Prostate gland (tissue), 2 donors: ENCODE measurements at regions not wholly inside any gene's neighbourhood (a gene's known extent, or its start where the extent isn't known, plus 50 kb on each side); places are given as distances from the start of the nearest gene placed in this dataset.

Source experiments
- DNase-seq: peaks from one replicate; pipeline ENCODE4 v3.0.0-alpha.2; 2019; ENCODE audit warnings: low spot score
- H3K27ac ChIP-seq, 2 donors: fragments of 200-600 bp; sonication (generic); 2 replicates each; pipeline ENCODE4 v1.5.1; 2017 to 2019
- H3K27me3 ChIP-seq: fragments of 200-600 bp; sonication (generic); replicated peaks from 2 replicates; pipeline ENCODE4 v1.5.1; 2019; ENCODE audit not compliant: insufficient read depth
- H3K36me3 ChIP-seq, 2 donors: fragments of 200-600 bp; sonication (generic); 1 replicate in 1 of 2; 2 replicates in 1 of 2; pipeline versions ENCODE4 v1.5.1 to v1.8.1; 2017 to 2019
- H3K4me1 ChIP-seq: fragments of 200-600 bp; sonication (generic); replicated peaks from 2 replicates; pipeline ENCODE4 v1.5.1; 2019
- H3K4me3 ChIP-seq, 2 donors: fragments of 200-600 bp; sonication (generic); 2 replicates each; pipeline ENCODE4 v1.5.1; 2017 to 2019
- H3K9me3 ChIP-seq: fragments of 200-600 bp; sonication (generic); 2 replicates; pipeline ENCODE4 v1.5.1; 2017
- POLR2A ChIP-seq: fragments of 450-650 bp; IDR thresholded peaks from one replicate; pipeline ENCODE4 v1.6.1; 2016; ENCODE audit warnings: antibody characterized with exemption, mild to moderate bottlenecking
- POLR2AphosphoS5 ChIP-seq: sonication (generic); formaldehyde crosslinking; IDR thresholded peaks from one replicate; pipeline ENCODE4 v1.6.1; 2017; ENCODE audit warnings: antibody characterized with exemption
- WGBS: methylation state at CpG from one replicate; pipeline ENCODE4 v1.1.5; 2018; 5-methylcytosine and 5-hydroxymethylcytosine counted together
- intact Hi-C: fragments of 100-400 bp; cut with DNase I; formaldehyde crosslinking; loops from one replicate; pipeline ENCODE4 v1.14.2; 2022
- TF ChIP-seq, protein P1 (sequence below), 4 experiments: fragments of 200-600 bp in 2 of 4; fragments of 450-650 bp in 2 of 4; sonication (generic) in 2 of 4; IDR thresholded peaks; 1 replicate in 3 of 4; 2 replicates in 1 of 4; pipeline ENCODE4 v1.5.1; 2016 to 2019; ENCODE audit warnings: antibody characterized with exemption in 4 of 4, mild to moderate bottlenecking in 2 of 4, moderate library complexity in 2 of 4

DNA sequence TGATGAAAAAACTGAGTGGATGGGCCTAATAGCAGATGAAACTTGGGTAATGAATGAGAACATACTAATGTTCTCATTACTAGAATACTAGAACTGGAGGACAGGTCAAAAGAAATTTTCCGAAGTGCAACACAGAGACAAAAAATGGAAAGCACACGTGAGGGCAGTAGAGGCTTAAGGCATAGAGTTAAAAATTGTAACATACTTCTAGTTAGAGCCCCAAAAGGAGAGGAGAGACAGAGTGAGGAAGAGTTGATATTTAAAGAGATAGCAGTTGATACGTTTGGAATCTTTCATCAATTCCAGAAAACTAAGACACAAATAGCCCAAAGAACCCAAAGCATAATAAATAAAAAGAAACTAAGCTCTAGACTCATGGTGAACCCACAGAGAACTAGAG, 327.9 kb downstream of the SQOR start:
- intact Hi-C loops, result no loop called here
- WGBS, result 83% methylated on average over 3 of the region's 3 CpGs
- Histone ChIP-seq H3K27me3 (no peaks in the 10 kb centered on the region), H3K4me1 (no peaks in the 10 kb centered on the region), H3K4me3 (no peak overlapping the region), H3K36me3 (no peaks in the 10 kb centered on the region), H3K9me3 (no peaks in the 10 kb centered on the region), H3K27ac (no peak overlapping the region)
- no peak for DNase-seq
- TF ChIP-seq, protein P1, sequence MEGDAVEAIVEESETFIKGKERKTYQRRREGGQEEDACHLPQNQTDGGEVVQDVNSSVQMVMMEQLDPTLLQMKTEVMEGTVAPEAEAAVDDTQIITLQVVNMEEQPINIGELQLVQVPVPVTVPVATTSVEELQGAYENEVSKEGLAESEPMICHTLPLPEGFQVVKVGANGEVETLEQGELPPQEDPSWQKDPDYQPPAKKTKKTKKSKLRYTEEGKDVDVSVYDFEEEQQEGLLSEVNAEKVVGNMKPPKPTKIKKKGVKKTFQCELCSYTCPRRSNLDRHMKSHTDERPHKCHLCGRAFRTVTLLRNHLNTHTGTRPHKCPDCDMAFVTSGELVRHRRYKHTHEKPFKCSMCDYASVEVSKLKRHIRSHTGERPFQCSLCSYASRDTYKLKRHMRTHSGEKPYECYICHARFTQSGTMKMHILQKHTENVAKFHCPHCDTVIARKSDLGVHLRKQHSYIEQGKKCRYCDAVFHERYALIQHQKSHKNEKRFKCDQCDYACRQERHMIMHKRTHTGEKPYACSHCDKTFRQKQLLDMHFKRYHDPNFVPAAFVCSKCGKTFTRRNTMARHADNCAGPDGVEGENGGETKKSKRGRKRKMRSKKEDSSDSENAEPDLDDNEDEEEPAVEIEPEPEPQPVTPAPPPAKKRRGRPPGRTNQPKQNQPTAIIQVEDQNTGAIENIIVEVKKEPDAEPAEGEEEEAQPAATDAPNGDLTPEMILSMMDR (IDR thresholded peaks at IDR 0.05), result no peak
- no peak for TF ChIP-seq POLR2A
- no peak for TF ChIP-seq POLR2AphosphoS5

DNA sequence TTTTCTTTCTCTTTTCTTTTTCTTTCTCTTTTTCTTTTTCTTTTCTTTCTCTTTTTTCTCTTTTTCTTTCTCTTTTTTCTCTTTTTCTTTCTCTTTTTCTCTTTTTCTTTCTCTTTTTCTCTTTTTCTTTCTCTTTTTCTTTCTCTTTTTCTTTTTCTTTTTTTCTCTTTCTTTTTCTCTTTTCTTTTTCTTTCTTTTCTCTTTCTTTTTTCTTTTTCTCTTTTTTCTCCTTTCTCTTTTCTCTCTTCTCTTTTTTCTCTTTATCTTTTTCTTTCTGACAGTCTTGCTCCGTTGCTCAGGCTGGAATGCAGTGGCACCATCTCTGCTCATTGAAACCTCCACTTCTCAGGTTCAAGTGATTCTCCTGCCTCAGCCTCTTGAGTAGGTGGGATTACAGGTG, 335.7 kb downstream of the SQOR start:
- Histone ChIP-seq H3K27me3 (no peaks in the 10 kb centered on the region), H3K27ac (no peak overlapping the region), H3K9me3 (no peaks in the 10 kb centered on the region), H3K4me3 (no peak overlapping the region), H3K36me3 (no peaks in the 10 kb centered on the region), H3K4me1 (no peaks in the 10 kb centered on the region)
- 100% methylated on average over 1 of the region's 1 CpG for WGBS
- intact Hi-C loops, result no loop called here
- DNase-seq, result no peak
- TF ChIP-seq, protein P1 (IDR thresholded peaks at IDR 0.05), result no peak

DNA sequence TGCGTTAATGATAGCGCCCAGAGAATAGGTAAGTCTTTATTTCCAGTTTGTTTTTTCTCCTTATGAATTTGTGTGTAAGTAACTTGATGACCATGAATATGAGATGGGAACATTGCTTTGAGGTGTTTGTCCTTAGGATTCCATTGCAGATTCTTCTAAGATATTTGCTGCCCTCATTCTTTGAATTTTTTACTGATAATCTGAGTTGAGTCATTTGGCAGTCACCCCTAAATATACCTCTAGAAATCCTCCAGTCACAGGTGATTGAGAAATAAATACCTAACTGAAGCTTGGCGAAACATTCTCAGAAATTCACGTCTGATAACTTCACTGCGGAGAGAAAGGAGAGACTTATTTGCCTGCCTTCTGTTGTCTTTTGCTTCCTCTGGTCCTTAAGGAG, 345.5 kb downstream of the SQOR start:
- TF ChIP-seq POLR2AphosphoS5 (no peak), POLR2A (no peak)
- TF ChIP-seq, protein P1 (IDR thresholded peaks at IDR 0.05), result no peak
- intact Hi-C loops, result no loop called here
- Histone ChIP-seq H3K27ac (no peak overlapping the region), H3K9me3 (no peaks in the 10 kb centered on the region), H3K36me3 (no peaks in the 10 kb centered on the region), H3K27me3 (no peaks in the 10 kb centered on the region), H3K4me3 (no peak overlapping the region), H3K4me1 (no peaks in the 10 kb centered on the region)
- no peak for DNase-seq
- WGBS, result 92% methylated on average over 5 of the region's 5 CpGs

DNA sequence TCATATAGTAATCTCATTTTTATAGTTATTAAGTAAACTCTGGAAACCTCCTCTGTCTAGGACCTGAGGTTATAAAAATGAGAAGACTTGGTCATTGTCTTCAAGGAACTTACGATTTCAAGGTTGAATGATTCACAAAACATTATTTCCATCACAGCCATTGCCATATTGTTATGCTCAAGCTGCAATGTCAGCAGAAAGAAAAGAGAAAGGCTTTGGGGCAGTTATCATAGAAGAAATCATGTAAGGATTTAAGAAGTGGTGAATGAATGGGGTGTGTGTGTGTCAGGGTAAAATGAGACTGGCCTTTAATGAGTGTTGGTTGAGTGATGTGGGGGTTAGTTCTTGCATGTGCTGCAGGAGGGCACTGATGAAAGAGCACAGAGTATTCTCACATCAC, 346.8 kb downstream of the SQOR start:
- Histone ChIP-seq H3K27me3 (no peaks in the 10 kb centered on the region), H3K4me3 (no peak overlapping the region), H3K9me3 (no peaks in the 10 kb centered on the region), H3K36me3 (no peaks in the 10 kb centered on the region), H3K27ac (no peak overlapping the region), H3K4me1 (no peaks in the 10 kb centered on the region)
- DNase-seq, result no peak
- 76% methylated on average over 1 of the region's 1 CpG for WGBS
- TF ChIP-seq, protein P1 (IDR thresholded peaks at IDR 0.05), result no peak
- no peak for TF ChIP-seq POLR2A
- TF ChIP-seq POLR2AphosphoS5, result no peak
- intact Hi-C loops, result no loop called here

DNA sequence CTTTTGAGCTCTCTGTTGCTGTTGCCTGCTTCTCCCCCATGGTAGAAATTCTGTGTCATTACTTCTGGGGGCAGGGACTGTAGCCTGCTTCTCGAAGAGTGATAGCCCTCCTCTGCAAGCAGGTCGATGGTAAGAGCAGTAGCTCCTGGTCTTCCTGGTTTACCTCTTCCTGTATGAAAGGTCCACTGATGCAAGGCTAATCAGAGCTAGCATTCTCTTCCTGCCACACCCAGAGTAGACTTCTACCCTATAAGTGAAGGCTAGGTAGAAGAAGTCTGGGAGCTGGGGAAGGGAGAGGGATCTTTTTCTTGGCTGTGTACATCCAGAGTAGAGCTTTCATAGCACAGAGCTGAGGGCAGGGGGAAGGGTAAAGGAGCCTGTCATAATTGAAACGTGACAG, 357.0 kb downstream of the SQOR start:
- TF ChIP-seq, protein P1 (IDR thresholded peaks at IDR 0.05), result no peak
- TF ChIP-seq POLR2A (no peak), POLR2AphosphoS5 (no peak)
- WGBS, result 83% methylated on average over 3 of the region's 3 CpGs
- Histone ChIP-seq H3K4me1 (no peaks in the 10 kb centered on the region), H3K36me3 (no peaks in the 10 kb centered on the region), H3K27me3 (no peaks in the 10 kb centered on the region), H3K9me3 (no peaks in the 10 kb centered on the region), H3K4me3 (no peak overlapping the region), H3K27ac (no peak overlapping the region)
- DNase-seq, result no peak
- intact Hi-C loops, result no loop called here
